NCI-H146 (cell line): ENCODE measurements at regions not wholly inside any gene's neighbourhood (a gene's known extent, or its start where the extent isn't known, plus 50 kb on each side); places are given as distances from the start of the nearest gene placed in this dataset.
A peak's percentile ranks its signal among the peaks of the same experiment; 100 is the strongest.

ENCODE experiments used
- DNase-seq: peaks from one replicate; lab custom pipeline; 2025; lab: John Stamatoyannopoulos, UW

DNA sequence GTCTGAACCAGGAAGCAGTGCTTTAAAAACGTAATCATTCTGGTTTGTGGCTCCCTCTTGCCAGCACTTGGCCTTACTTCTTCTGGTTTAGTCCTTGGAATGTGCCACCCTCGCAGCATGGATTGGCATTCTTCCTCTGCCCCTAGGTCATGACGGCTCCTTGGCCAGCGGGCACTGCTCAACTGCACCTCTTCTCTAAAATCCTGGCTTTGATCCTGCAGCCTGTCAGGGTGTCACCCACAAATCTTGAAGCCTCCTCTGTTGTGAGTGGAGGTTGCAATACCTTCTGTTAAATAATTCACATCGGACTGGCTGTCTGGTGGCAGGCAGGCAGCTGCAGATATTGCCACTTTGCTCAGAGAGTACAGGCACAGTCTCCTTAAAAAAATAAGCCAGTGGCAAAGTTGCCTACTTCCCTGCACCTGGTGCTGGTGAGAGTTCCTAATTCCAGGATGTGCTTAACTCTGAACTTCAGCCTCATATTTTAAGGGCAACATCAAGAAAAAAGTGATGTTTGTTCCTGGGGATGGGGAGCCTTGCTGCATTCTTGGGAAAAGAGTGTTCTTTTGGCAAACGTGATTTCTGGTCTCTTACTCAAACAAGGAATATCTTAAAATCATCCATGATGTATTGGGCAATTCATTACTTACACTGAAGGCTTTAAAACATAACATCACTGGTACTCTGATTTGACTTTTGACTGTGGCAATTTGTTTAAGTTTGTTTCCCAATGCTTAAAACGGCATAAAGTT lies 179.8 kb downstream of the FOXA2 start:
- peak; percentile 50 for DNase-seq

DNA sequence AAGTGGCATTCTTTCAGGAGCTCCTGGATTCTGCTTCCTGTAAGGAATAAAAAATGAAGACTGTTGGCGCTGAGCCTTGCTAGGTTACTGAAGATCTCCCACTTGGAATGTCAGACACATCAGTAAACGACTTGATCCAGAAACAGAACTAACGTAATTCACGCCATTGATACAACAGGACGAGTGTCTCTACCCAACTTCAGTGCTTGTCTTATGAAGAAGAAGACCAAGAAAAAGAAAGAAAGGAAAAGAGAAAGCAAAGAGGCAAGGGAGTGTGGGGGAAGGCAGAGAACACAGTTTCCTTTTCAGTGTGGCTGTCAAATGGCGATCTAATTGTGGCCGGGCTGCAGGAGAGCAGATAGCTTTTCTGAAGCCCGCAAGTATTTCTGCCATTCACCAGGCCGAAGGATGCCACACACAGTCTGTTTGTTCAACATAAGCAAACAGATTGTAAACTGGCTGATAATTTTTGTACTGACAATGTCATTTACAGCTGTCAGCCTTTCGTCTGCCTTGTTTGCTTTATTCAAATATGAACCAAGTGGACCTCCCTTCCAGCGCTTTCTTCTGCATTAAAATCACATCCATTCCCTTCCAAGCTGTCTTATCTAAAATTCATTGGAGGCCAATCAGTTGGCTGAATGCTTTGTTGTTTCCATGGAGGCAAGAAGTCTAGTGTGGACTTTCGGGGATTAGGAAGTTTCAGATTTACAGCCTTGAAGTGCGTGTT lies 180.6 kb downstream of the FOXA2 start:
- DNase-seq = peak; percentile 95

DNA sequence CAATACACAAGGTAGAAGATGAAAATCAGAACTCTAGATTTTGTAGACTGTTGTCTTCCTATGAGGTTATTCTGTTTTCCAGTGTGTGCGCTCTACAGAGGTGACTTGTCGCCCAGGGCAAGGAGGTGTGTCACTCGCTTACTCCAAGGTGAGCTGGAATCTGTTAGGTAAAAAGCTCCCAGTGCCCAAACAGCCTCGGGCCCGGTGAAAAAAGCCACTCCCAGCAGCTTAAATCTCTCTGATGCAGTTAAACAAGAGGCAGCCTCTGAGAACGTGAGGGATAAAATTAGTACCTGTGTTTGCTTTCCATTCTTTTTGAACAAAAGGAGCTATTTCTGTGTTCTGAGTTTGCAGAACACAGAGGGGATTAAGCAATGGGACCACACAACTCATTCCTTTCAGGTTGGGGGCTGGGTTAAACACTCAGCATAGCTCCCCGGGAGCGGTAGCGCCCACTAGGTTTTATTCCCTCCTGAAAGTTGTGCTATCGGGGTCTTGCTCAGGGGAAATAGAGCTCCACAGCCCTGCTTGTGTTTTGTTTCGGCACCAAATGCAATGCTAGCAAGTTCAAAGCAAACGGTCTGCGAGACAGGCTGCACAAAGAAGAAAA lies 181.2 kb downstream of the FOXA2 start:
- peak; percentile 96 for DNase-seq

DNA sequence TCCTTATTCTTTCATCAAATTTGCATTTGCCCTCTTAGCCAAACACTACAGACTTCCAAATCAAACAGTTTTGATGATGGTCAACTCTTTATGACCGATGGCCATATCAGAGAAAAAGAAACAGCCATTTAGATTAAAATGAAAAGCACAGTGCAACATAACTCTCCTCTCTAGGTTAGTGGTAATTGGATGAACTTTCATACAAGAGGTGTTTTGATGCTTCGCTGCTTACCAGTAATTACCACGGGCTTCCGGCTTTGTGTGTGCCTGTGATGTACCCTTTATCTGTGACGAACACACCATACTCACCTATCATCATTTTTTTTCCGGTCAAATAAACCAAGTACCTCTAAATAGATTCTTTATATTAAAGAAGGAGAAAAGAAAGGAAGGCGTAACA lies 181.8 kb downstream of the FOXA2 start:
- peak; percentile 87 for DNase-seq

DNA sequence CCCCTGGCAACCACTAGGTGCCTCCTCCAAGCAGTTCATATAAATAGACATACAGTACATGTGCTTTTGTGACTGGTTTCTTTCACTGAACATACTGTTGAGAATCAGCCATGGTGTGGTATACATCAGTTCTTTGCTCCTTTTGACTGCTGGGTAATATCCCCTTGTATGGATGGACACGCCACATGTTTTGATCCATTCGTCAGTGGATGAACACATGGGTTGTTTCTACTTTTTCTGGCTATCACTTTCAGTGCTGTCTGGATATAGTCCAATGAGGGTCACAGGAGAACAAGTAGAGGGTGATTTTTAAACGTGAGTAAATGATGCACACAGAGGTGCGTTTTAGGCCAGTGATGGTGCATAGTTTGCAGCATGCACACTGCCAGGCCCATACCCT lies 183.9 kb downstream of the FOXA2 start:
- DNase-seq = no peak

DNA sequence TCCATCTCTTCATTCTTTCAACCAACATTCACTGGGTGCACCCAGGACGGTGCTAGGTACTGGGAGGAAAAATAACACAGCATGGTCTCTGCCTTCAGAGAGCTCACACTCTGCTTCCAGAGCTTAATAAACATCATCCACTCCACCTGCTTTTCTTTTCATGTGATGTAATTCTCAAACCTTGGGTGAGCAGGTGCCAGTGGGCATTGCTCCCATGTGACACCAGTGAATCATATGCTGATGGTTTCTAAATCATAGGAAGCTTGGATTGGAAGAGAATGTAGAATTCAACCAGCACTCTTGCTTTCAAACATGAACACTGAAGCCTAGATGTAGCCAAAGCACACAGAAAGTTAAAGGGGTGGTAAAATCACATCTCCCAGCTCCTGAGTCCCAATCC lies 189.8 kb downstream of the FOXA2 start:
- peak; percentile 45 for DNase-seq

DNA sequence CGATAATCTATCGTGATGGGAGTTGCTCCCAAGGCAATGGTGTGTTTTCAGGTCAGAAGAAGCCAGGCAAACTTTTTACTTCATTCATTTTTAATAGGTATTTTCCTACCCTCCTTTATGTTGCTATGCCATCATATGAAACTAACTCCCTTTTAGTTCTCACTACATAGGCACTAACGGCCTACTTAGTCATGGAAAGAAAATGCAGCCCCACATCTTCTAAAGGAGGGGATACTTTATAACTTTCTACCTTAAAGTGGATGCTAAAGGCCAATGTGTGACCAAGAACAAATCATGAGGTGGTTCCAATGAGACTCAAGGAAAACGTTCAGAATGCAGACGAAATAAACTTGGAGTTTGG lies 193.8 kb downstream of the FOXA2 start:
- DNase-seq = no peak

DNA sequence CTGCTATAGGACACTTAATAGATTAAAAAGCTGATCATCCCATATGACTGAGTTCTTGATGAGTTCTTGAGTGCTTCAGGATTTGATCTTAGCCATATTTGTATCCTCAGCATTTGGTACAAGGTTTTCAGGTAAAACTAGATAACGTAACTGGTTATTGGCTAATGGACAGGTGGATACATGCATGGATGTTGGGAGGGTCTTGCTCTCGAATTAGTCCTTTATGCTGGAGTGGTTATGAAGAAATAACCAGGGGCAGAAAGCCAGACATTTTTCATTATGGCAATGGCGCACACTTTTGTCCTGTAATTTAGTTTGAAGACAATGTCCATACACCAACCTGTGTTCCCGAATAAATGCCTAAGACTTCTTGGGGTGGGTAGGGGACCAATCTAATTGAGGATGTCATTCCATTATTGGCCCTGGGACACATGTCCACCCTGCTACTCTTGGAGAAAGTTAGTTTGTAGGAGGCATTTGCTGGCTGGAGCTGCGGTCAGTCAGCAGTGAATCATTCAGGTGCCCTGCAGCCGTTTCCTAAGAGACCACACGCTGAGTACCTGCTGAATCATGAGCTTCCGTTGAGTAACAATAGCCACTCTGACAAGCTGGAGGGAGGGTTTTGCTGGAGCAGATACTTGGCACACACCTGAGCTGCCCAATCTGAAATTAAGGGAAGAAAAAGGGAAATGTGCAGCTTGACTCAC lies 194.4 kb downstream of the FOXA2 start:
- peak; percentile 95 for DNase-seq

DNA sequence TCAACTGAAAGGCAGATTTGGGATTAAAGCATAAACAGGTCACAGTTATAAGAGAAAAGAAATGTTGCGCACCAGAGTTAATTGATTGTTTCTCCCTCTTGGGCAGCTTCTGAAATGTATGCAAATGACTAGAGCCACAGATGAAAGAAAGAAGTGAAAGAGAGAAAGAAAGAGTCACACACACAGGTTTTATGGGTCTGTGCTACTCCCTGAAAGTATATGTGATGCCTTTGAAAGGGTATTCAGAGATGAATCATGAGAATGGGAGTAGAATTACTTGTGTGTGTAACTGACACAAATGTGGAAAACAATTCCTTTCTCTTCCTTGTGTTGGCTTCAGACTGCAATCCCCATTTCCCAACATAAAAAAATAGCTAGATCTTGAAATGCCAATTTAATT lies 196.9 kb downstream of the FOXA2 start:
- DNase-seq = no peak

DNA sequence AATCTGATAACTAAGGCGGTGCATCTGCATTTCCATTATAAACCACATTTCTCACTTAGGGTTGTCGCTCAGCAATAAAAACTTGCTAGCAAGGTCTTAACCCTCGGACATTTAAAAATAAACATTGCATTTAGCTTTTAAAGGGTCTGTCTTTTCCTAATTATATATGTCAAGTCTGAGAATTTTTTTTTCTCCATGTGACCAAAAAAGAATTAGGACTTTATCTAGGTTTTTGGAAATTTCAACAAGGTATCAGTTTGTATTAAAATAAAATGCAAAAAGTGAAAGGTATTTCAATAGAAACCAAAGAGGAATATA lies 198.1 kb downstream of the FOXA2 start:
- DNase-seq = no peak

DNA sequence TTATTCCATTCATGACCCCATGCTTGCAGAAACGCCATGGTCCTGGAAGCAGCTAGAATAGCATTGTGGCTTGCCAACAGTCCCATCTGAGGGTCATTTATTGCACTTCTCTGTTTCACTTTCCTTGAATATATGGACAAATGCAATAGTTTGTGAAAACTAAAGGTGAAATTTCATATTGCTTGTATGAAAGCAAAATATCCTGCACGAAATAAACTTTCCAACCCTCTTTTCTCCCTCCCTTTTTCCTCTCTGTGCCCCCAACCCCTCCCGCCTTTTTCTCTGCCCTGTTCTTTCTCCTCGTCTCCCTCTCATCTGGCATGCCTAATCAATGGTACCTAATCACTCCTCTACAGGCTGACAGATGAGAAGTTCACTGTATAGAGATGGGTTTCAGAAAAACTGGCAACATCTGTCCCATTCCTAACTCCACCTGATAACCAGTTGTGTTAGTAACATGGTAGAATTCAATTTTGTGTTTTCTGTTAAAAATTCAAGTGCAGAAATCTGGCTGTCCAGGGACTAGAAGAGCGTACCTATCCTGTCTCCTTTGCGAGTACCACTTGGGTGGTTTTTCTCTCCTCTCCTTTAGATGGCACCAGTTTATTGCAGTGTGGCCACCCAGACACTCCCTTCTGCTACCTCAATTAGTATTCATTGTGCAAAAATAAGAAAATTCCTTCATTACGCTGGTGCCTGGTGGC lies 198.6 kb downstream of the FOXA2 start:
- peak; percentile 81 for DNase-seq

DNA sequence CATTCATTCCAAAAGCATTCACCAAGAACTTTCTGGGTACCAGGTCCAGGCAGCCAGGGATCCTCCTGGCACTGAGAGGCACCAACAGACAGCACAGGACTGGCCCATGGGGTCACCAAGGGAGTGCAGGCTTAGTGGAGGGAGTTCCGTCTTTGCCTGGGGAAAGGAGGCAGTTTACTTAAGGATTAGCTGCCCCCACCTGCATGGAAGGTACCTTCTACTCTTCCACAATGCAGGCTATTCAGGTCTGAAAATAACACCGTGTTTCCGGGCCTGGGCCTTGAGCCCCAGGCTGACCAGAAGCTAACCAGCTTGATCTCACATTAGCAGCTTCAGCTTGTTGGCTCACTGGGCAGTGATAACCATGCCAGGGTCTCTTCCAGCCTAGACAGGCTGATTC lies 199.4 kb downstream of the FOXA2 start:
- DNase-seq = no peak

DNA sequence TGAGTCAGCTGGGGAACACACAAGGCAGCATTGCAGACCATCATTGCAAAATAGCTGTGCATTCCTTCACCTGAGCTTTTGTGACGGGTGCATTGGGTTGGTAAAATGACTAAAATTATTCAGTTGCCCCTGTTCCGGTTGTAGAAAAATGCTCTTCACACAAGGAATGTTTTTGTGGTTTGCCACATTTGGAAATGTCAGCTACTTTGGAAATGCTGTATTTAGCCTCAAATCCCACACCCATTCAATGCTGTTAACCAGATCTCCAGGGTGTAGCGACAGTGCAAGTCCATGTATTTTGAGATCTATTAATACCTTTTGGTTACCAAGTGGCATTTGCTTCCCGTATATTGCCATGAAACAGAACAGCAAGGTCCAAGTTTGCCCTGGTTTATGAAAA lies 201.2 kb downstream of the FOXA2 start:
- no peak for DNase-seq

DNA sequence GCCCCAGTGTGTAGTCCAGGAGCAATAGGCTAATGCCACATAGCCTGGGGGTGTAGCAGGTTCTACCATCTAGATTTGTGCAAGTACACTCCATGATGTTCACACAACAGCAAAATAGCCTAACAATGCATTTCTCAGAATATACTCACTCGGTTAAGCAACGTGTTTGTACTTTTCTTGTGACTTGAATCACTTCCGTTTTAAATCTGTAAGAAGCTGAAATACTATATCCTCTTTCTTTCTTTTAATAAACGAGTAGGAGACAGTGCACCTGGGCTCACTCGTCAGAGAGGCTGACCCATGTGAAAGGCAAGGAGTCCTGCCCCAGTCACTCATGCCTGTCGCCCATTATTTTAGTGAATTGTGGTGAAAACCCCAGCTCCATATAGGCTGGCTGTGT lies 201.6 kb downstream of the FOXA2 start:
- no peak for DNase-seq

DNA sequence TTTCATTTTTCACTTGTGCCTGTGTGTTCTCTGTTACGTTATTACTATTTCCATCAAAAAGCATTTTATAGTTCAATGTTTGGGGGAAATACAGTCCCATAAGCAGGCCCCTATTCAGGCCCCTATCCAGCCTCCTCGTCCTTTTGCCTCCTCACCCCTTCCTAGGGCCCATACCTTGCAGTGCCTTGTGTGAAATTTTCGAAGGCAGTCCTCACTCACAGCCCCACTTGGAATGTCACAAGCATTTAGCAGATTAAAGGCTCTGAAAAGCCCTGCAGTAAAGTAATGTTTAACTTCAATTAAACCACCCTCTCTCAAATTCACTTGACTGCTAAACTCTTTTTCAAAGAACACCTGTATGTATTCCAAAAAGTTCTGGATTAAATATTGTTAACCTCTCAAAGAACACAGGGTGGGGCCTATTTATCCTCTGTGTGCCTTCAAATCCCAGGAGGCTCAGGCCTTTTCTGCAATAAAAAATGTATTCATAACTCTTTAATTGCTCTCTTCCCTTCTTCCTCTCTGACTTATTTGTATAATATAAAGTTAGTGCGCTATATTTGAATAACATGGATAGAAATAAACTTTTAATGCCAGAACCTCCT lies 202.5 kb downstream of the FOXA2 start:
- no peak for DNase-seq

DNA sequence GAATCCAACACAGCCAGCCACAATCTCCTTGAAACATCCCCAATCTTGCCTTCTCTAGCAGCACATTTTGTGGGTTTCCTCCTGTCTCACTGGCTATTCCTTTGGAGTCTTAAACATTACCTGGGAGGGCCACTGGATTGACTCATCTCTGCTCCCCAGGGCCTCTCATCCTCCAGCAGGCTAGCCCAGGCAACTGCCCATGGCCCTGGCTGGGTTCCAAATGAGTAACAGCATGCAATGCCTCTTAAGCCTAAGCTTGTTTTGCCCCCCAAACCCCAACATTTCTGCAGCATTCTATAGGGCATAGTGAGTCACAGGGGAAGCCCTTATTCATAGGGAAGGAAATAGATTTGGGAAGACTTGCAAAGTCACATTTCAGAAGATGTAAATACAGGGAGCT lies 204.9 kb downstream of the FOXA2 start:
- peak; percentile 62 for DNase-seq

DNA sequence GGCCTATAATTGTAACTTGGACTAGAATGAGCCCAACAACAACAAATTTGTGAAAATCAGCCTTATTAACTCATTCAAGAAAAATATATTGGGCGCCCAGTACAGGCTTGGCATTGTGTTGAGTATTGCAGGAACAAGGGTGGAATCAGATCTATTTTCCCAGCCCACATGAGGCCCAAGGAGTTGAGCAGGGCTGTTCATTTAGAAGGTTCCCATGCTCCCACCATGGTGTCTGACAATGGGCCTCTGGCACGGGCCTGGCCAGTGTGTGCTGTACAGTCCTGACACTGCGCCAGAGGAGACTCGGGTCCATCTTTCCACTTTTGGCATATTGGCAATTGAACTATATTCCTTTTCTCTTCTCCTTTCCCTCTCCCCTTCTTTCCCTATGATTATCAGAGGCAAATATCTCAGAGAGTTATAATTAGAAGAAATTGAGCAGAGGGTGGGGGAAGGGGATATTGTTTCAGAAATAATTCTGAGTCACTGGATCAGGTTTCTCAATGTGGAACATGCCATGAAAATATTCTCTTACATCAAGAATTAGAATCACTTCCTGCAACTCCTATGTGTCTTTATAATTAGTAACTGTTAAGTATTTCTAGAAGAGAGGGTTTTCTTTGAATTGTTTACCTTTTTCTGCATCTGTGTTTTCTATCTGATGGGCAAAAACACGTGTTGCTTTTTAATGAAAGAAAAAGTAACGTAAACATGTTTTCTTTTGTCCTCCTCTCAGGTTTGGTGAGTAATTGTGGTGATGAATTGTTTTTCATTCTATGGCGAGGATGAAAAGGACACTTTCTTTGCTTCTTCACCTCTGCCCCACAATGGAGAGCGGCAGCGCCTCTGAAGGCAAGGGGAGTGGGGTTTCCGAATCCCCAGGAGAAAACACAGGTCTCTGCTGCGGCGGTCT lies 209.4 kb downstream of the FOXA2 start:
- DNase-seq = peak; percentile 67

DNA sequence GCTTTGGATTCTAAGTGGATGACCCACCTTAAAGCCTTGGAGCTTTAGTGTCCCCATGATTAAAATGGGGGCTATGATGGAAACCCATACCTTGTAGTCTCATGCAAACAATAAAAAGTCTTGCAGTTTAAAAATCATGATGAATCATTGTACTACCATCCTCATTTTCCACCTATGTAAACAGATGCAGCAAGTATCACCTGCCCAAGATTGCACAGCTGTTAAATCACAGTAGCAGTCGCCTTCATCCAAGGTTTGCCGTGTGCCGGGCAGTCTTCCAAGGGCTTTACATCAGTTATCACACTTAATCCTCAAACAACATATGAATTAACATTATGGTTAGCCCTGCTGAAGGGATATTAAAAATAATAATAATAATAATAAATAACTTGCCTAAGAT lies 210.3 kb downstream of the FOXA2 start:
- DNase-seq = peak; percentile 75

DNA sequence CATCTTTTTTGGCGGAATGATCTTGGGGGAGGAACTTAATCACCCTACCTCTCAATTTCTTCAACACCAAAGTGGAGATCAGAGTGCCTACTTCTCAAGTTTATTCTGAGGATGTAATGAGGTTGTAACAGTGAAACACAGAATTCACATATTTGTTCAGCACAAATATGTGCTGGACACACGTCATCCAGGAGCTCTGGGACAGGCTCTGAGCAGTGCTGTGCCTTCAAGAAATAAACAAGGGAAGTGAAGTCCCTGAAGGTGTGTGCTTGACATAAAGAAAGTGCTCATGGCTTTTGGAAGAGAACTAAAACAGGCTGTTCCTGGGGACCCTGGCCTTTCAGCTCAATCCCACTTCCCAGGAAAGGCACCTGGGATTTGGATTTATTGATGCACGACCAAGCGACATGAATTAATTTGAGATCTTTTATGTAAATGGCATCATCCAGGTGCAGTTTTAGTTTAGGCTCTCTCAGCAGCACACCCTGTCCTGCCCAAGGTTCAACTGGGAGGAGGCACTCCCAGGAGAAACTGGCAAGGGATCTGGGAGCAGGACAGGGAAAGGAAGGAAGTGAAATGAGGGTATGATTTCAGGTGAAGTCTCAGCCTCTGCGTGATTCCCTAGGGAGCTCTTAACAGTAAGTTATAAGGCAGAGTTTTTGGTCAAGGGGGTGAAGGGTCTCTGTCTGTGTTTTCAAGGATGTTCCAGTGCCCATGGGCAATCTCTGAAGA lies 211.0 kb downstream of the FOXA2 start:
- DNase-seq = no peak

DNA sequence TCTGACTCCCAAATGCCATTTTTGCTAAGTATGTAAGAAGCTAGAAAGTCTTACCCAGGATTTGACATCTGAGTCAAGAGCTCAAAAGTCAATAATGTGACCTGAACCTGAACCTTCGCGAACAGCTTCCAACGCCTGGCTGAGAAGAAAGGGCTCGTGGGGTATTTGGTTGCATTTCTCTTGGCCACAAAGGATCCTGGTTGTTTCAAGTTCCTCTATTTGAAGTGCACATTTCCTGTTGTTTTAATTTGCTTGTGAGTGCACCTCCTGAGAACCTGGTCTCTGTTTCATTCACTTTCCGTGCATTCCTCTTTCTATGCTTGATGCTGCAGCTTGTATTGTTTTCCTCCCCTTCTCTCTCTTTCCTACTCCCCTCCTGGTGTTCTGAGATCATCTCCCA lies 212.5 kb downstream of the FOXA2 start:
- no peak for DNase-seq
